ENCODE measurements at regions not wholly inside any gene's neighbourhood (a gene's known extent, or its start where the extent isn't known, plus 50 kb on each side); places are given as distances from the start of the nearest gene placed in this dataset.

DNA sequence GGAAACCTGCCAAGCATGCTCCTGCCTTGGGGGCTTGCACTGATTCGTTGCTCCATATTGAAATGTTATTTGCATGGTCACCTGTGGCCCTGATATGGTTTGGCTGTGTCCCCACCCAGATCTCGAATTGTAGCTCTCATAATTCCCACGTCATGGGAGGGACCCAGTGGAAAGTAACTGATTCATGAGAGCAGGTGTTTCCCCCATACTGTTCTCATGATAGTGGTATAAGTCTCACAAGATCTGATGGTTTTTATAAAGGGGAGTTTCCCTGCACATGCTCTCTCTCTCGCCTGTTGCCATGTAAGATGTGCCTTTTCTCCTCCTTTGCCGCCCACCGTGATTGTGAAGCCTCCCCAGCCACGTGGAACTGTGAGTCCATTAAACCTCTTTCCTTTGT lies 402.4 kb downstream of the ETS1 start:
- TF ChIP-seq, protein P1, sequence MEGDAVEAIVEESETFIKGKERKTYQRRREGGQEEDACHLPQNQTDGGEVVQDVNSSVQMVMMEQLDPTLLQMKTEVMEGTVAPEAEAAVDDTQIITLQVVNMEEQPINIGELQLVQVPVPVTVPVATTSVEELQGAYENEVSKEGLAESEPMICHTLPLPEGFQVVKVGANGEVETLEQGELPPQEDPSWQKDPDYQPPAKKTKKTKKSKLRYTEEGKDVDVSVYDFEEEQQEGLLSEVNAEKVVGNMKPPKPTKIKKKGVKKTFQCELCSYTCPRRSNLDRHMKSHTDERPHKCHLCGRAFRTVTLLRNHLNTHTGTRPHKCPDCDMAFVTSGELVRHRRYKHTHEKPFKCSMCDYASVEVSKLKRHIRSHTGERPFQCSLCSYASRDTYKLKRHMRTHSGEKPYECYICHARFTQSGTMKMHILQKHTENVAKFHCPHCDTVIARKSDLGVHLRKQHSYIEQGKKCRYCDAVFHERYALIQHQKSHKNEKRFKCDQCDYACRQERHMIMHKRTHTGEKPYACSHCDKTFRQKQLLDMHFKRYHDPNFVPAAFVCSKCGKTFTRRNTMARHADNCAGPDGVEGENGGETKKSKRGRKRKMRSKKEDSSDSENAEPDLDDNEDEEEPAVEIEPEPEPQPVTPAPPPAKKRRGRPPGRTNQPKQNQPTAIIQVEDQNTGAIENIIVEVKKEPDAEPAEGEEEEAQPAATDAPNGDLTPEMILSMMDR (IDR thresholded peaks at IDR 0.05): no peak
- ATAC-seq (no peak), DNase-seq (no peak)
- H3K27me3 Mint-ChIP-seq: no peaks in the 10 kb centered on the region
- H3K36me3 Mint-ChIP-seq (ENCODE audit: low read depth): peaks cover 17% of the 10 kb centered on the region
- H3K4me1 Mint-ChIP-seq (ENCODE audit: low read depth): peaks cover 29% of the 10 kb centered on the region
- H3K9me3 Mint-ChIP-seq: peaks cover 22% of the 10 kb centered on the region
- POLR2A ChIA-PET: no interaction called here
- no peak overlapping the region for H3K27ac Mint-ChIP-seq
- intact Hi-C loops (cut with micrococcal nuclease): no loop called here
- CTCF ChIA-PET: interaction anchor here (1.0 kb wide), 1 partner anchor 28 kb away, joined by 4 read pairs; no protein-coding TSS in a partner anchor
- H3K4me3 Mint-ChIP-seq: no peak overlapping the region

DNA sequence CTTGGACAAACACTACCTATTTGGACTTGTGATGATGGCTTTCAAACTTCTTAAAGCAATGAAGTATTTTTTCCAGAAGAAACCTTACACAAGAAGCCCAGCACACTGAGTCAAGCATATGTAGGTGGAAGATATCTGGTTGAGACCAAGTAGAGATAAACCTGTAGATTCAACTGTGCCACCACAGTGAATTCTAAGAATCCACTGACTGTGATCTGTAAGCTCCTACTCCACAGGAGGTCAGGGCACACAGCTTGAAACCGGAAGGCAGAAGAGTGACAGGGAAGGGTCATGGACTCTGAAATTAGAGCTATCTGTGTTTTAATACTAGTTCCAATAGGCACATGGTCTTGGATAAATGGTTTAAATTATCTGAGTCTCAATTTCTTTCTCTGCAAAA lies 404.5 kb downstream of the ETS1 start:
- intact Hi-C loops (cut with micrococcal nuclease): no loop called here
- peaks cover 17% of the 10 kb centered on the region for H3K36me3 Mint-ChIP-seq (ENCODE audit: low read depth)

DNA sequence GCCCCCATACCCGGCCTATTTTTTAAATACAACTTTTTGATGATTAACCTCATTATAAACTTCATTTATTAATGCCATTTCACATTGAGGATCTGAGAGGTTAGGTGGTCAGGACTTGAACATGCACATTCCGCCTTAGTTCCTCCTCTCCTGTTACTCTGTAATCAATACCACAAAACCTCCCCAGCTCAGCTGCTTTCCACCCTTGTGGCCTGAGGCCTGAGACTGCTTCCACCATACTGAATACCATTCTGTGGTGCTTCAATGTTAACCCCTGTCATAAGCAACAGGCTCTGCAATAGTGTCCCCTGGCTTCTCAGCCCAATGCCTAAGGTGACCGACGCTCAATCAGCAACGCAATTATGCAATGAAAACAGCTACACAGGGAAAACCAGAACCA lies 405.4 kb downstream of the ETS1 start:
- no peaks in the 10 kb centered on the region for H3K27me3 Mint-ChIP-seq
- intact Hi-C loops (cut with micrococcal nuclease): no loop called here
- peaks cover 23% of the 10 kb centered on the region for H3K4me1 Mint-ChIP-seq (ENCODE audit: low read depth)
- ChIA-PET CTCF (interaction anchor here (0.9 to 3.6 kb wide), 6 partner anchors 11 to 649 kb away, joined by 3 to 25 read pairs (median 8); no protein-coding TSS in a partner anchor), POLR2A (interaction anchor here (0.9 kb wide), 1 partner anchor 9 kb away, joined by 3 read pairs; no protein-coding TSS in a partner anchor)
- TF ChIP-seq, protein P1 (IDR thresholded peaks at IDR 0.05): no peak
- H3K27ac Mint-ChIP-seq: no peak overlapping the region
- ATAC-seq (no peak), DNase-seq (no peak)
- peaks cover 17% of the 10 kb centered on the region for H3K36me3 Mint-ChIP-seq (ENCODE audit: low read depth)
- peaks cover 22% of the 10 kb centered on the region for H3K9me3 Mint-ChIP-seq
- no peak overlapping the region for H3K4me3 Mint-ChIP-seq

More for the DNA sequence above, 404.5 kb downstream of the ETS1 start:
- Mint-ChIP-seq H3K9me3 (peaks cover 22% of the 10 kb centered on the region), H3K27ac (no peak overlapping the region), H3K4me1 (ENCODE audit: low read depth) (peaks cover 23% of the 10 kb centered on the region), H3K4me3 (no peak overlapping the region), H3K27me3 (no peaks in the 10 kb centered on the region)
- ChIA-PET CTCF (interaction anchor here (0.9 to 3.6 kb wide), 7 partner anchors 12 to 648 kb away, joined by 3 to 25 read pairs (median 3); no protein-coding TSS in a partner anchor), POLR2A (no interaction called here)
- TF ChIP-seq, protein P1 (IDR thresholded peaks at IDR 0.05): no peak
- DNase-seq (peak; percentile 53), ATAC-seq (peak; percentile 95)

DNA sequence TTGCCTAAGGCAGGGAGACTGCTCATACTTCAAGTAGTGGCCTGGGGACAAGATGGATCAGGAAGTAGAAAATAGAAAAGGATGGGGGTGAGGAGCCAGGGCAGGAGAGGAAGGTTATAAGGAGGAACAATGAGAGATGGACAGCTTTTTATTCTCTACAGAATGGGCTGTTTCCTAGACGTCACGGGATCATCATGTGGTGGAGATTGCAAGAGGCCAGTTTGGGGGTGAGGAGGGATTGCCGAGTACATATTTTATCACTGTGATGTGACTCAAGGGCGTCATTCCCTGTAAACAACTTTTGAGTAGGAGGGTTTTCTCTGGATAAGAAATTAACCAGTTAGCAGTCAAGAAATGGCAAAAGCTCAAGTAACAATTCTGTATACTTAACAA lies 406.3 kb downstream of the ETS1 start:
- no peak overlapping the region for H3K4me3 Mint-ChIP-seq
- DNase-seq: no peak
- peaks cover 23% of the 10 kb centered on the region for H3K4me1 Mint-ChIP-seq (ENCODE audit: low read depth)
- no peaks in the 10 kb centered on the region for H3K27me3 Mint-ChIP-seq
- H3K9me3 Mint-ChIP-seq: peaks cover 19% of the 10 kb centered on the region
- TF ChIP-seq, protein P1 (IDR thresholded peaks at IDR 0.05): no peak
- POLR2A ChIA-PET: interaction anchor here (0.7 to 1.0 kb wide), 2 partner anchors 24 to 656 kb away, joined by 3 read pairs; no protein-coding TSS in a partner anchor
- CTCF ChIA-PET: interaction anchor here (1.3 to 3.6 kb wide), 4 partner anchors 10 to 650 kb away, joined by 6 to 25 read pairs (median 12); no protein-coding TSS in a partner anchor
- H3K27ac Mint-ChIP-seq: no peak overlapping the region
- H3K36me3 Mint-ChIP-seq (ENCODE audit: low read depth): peaks cover 17% of the 10 kb centered on the region
- no peak for ATAC-seq
- intact Hi-C loops (cut with micrococcal nuclease): no loop called here

DNA sequence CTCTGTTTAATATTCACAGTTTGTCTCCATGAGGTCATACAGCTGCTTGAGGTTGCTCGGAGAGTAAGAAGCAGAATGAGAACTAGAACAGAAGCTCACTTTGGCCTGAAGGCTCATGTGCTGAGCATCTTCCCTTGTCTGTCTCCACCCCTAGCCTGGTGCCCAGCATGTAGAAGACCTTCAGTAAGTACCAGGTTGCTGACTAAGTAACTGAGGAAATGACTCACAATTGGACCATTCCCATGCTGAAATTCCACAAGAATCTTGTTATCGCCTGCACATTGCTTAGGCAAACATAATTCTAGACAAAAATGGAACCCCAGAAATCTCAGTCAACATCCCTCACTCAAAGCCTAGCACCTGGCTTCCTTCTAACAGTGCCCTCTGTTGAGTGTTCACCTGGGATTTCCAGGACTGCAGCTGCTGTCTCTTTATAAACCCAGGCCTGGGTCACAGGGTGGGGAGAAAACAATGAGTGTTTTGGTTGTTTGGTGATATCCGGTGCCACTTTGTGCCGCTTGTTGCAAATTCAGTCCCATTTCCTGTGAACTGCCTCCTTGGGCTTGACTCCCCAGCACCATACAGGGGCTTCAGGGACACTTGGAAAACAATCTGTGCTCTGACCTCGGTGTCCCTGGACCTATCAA lies 406.8 kb downstream of the ETS1 start:
- H3K27ac Mint-ChIP-seq: no peak overlapping the region
- H3K4me1 Mint-ChIP-seq (ENCODE audit: low read depth): peaks cover 23% of the 10 kb centered on the region
- H3K4me3 Mint-ChIP-seq: no peak overlapping the region
- peaks cover 14% of the 10 kb centered on the region for H3K36me3 Mint-ChIP-seq (ENCODE audit: low read depth)
- H3K27me3 Mint-ChIP-seq: no peaks in the 10 kb centered on the region
- DNase-seq (no peak), ATAC-seq (no peak)
- H3K9me3 Mint-ChIP-seq: peaks cover 15% of the 10 kb centered on the region
- TF ChIP-seq, protein P1 (IDR thresholded peaks at IDR 0.05): no peak
- intact Hi-C loops (cut with micrococcal nuclease): no loop called here
- ChIA-PET POLR2A (interaction anchor here (0.7 to 1.0 kb wide), 3 partner anchors 23 to 673 kb away, joined by 3 read pairs; no protein-coding TSS in a partner anchor), CTCF (interaction anchor here (1.2 to 3.6 kb wide), 5 partner anchors 9 to 651 kb away, joined by 4 to 25 read pairs (median 10); no protein-coding TSS in a partner anchor)
